WTC11 (cell line): ENCODE measurements at regions not wholly inside any gene's neighbourhood (a gene's known extent, or its start where the extent isn't known, plus 50 kb on each side); places are given as distances from the start of the nearest gene placed in this dataset.

Source experiments
- ELF4 ChIP-seq: sonication (generic); formaldehyde crosslinking; IDR thresholded peaks from 2 replicates; pipeline ENCODE4 v1.8.1; 2022; ENCODE audit warnings: low read depth, mild to moderate bottlenecking, moderate library complexity, missing genetic modification reagents
- GRHL2 ChIP-seq: fragments of 250-450 bp; sonication (Bioruptor Pico); IDR thresholded peaks from 2 replicates; pipeline ENCODE4 v1.8.0; 2022; ENCODE audit warnings: mild to moderate bottlenecking, moderate library complexity; ENCODE audit not compliant: insufficient replicate concordance, severe bottlenecking
- NR2C2 ChIP-seq: sonication (generic); formaldehyde crosslinking; IDR thresholded peaks from 2 replicates; pipeline ENCODE4 v1.8.0; 2022; ENCODE audit warnings: mild to moderate bottlenecking, missing genetic modification reagents
- TCF7 ChIP-seq: sonication (generic); formaldehyde crosslinking; IDR thresholded peaks from 2 replicates; pipeline ENCODE4 v1.8.0; 2022; ENCODE audit warnings: mild to moderate bottlenecking, low read depth, missing genetic modification reagents, moderate library complexity
- ZNF232 ChIP-seq: sonication (generic); formaldehyde crosslinking; IDR thresholded peaks from 2 replicates; pipeline ENCODE4 v1.8.0; 2022; ENCODE audit warnings: mild to moderate bottlenecking, missing genetic modification reagents
- TF ChIP-seq, protein P1 (sequence below): fragments of 200-600 bp; IDR thresholded peaks from 2 replicates; pipeline ENCODE4 v1.8.0; 2022; ENCODE audit warnings: antibody characterized with exemption
- TF ChIP-seq, protein P2 (sequence below): sonication (generic); formaldehyde crosslinking; IDR thresholded peaks from 2 replicates; pipeline ENCODE4 v1.8.1; 2023; ENCODE audit warnings: mild to moderate bottlenecking, missing genetic modification reagents, borderline replicate concordance

DNA sequence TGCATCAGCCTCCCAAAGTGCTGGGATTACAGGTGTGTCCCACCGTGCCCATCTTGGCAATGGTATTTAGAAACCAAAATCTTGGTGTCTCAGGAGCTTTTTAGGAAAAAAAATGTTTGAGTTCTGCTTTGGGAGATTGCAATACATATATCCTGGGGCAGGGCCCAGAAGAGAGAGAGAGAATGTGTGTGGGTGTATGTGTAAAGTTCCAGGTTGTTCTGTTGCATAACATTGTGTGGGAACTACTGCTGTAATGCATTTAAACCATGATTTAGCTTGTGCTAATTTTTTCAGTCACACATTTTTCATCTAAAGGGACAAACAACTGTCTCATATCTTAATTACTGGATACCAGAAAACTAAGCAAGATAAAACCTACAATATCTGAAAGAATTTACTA, 70.8 kb upstream of the NABP1 start:
- TF ChIP-seq GRHL2 (CRISPR knock-in tag) (no peak), ZNF232 (CRISPR knock-in tag) (no peak), TCF7 (CRISPR knock-in tag) (no peak), NR2C2 (CRISPR knock-in tag) (no peak), ELF4 (no peak)
- TF ChIP-seq, protein P1, sequence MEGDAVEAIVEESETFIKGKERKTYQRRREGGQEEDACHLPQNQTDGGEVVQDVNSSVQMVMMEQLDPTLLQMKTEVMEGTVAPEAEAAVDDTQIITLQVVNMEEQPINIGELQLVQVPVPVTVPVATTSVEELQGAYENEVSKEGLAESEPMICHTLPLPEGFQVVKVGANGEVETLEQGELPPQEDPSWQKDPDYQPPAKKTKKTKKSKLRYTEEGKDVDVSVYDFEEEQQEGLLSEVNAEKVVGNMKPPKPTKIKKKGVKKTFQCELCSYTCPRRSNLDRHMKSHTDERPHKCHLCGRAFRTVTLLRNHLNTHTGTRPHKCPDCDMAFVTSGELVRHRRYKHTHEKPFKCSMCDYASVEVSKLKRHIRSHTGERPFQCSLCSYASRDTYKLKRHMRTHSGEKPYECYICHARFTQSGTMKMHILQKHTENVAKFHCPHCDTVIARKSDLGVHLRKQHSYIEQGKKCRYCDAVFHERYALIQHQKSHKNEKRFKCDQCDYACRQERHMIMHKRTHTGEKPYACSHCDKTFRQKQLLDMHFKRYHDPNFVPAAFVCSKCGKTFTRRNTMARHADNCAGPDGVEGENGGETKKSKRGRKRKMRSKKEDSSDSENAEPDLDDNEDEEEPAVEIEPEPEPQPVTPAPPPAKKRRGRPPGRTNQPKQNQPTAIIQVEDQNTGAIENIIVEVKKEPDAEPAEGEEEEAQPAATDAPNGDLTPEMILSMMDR = no peak
- TF ChIP-seq, protein P2, sequence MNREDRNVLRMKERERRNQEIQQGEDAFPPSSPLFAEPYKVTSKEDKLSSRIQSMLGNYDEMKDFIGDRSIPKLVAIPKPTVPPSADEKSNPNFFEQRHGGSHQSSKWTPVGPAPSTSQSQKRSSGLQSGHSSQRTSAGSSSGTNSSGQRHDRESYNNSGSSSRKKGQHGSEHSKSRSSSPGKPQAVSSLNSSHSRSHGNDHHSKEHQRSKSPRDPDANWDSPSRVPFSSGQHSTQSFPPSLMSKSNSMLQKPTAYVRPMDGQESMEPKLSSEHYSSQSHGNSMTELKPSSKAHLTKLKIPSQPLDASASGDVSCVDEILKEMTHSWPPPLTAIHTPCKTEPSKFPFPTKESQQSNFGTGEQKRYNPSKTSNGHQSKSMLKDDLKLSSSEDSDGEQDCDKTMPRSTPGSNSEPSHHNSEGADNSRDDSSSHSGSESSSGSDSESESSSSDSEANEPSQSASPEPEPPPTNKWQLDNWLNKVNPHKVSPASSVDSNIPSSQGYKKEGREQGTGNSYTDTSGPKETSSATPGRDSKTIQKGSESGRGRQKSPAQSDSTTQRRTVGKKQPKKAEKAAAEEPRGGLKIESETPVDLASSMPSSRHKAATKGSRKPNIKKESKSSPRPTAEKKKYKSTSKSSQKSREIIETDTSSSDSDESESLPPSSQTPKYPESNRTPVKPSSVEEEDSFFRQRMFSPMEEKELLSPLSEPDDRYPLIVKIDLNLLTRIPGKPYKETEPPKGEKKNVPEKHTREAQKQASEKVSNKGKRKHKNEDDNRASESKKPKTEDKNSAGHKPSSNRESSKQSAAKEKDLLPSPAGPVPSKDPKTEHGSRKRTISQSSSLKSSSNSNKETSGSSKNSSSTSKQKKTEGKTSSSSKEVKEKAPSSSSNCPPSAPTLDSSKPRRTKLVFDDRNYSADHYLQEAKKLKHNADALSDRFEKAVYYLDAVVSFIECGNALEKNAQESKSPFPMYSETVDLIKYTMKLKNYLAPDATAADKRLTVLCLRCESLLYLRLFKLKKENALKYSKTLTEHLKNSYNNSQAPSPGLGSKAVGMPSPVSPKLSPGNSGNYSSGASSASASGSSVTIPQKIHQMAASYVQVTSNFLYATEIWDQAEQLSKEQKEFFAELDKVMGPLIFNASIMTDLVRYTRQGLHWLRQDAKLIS (CRISPR knock-in tag) = no peak
